ENCODE measurements at regions not wholly inside any gene's neighbourhood (a gene's known extent, or its start where the extent isn't known, plus 50 kb on each side); places are given as distances from the start of the nearest gene placed in this dataset.

- dilution Hi-C loops (cut with HindIII; ENCODE audit: low sequenced_read_pairs, unreplicated experiment): no loop called here
- Histone ChIP-seq H2BK20ac (ENCODE audit: low read depth, low read length) (no peak overlapping the region), H2BK5ac (ENCODE audit: low read depth, low read length, poor library complexity, severe bottlenecking) (no peak overlapping the region), H4K91ac (ENCODE audit: insufficient read depth, low read depth, low read length) (no peak overlapping the region), H4K5ac (ENCODE audit: low read depth, low read length) (no peak overlapping the region), H2BK15ac (ENCODE audit: low read depth, low read length) (no peak overlapping the region), H3K27ac (ENCODE audit: insufficient read depth, low read length) (no peak overlapping the region), H3K14ac (replicated peaks; ENCODE audit: low read depth, low read length) (no peak overlapping the region), H3K79me1 (ENCODE audit: low read depth in 1 of 2, low read length in 2 of 2) (no peaks in the 10 kb centered on the region), H3K18ac (ENCODE audit: low read depth, low read length) (no peak overlapping the region), H2BK120ac (ENCODE audit: low read depth, low read length) (no peak overlapping the region), H3K36me3 (ENCODE audit: control insufficient read depth, insufficient read depth, low read length) (no peaks in the 10 kb centered on the region), H3K4me2 (ENCODE audit: low read depth, low read length) (no peak overlapping the region), H2AFZ (replicated peaks; ENCODE audit: low read length, poor library complexity) (no peak overlapping the region), H3K27me3 (ENCODE audit: control insufficient read depth, insufficient read depth, low read length) (no peaks in the 10 kb centered on the region), H3K56ac (ENCODE audit: extremely low read depth, insufficient read depth, low read length) (no peak overlapping the region), H3K23ac (ENCODE audit: low read depth, low read length) (no peak overlapping the region), H2AK9ac (replicated peaks; ENCODE audit: low read depth, low read length, poor library complexity) (no peak overlapping the region), H3K4ac (ENCODE audit: low read depth, low read length) (no peak overlapping the region), H4K8ac (ENCODE audit: low read depth in 2 of 2, low read length in 2 of 2) (no peak overlapping the region), H3K9me1 (ENCODE audit: insufficient read depth, low read length) (no peaks in the 10 kb centered on the region), H3K4me3 (ENCODE audit: insufficient read depth, low read depth, low read length) (no peak overlapping the region), H3K4me1 (ENCODE audit: control insufficient read depth, insufficient read depth, low read length) (no peaks in the 10 kb centered on the region), H4K20me1 (ENCODE audit: insufficient read depth, low read length) (no peaks in the 10 kb centered on the region), H3K9ac (ENCODE audit: low read depth, low read length) (no peak overlapping the region), H3K9me3 (ENCODE audit: control insufficient read depth, insufficient read depth, low read length) (peaks cover 4% of the 10 kb centered on the region), H2AK5ac (ENCODE audit: low read depth, low read length) (no peak overlapping the region)
- DNase-seq (no peak), ATAC-seq (ENCODE audit: low read depth) (no peak)
- in situ Hi-C loops (cut with MboI; ENCODE audit: low sequenced_read_pairs): no loop called here
- ChIA-PET CTCF (no interaction called here), POLR2A (ENCODE audit: unreplicated experiment) (no interaction called here)
- TF ChIP-seq USF2 (IDR thresholded peaks at IDR 0.05; ENCODE audit: low read depth, low read length) (no peak), CEBPB (IDR thresholded peaks at IDR 0.05; ENCODE audit: low read depth, low read length) (no peak), BHLHE40 (IDR thresholded peaks at IDR 0.05; ENCODE audit: low read depth, low read length) (no peak), ELK1 (IDR thresholded peaks at IDR 0.05; ENCODE audit: borderline replicate concordance, low read depth, low read length) (no peak), RCOR1 (IDR thresholded peaks at IDR 0.05; ENCODE audit: insufficient replicate concordance, low read length) (no peak), SMC3 (IDR thresholded peaks at IDR 0.05; ENCODE audit: low read depth, low read length) (no peak), CHD1 (IDR thresholded peaks at IDR 0.05; ENCODE audit: low read depth, low read length) (no peak), POLR2A (IDR thresholded peaks at IDR 0.05; ENCODE audit: low read depth, low read length) (no peak), RAD21 (IDR thresholded peaks at IDR 0.05; ENCODE audit: low read length) (no peak), MAFK (IDR thresholded peaks at IDR 0.05; ENCODE audit: low read depth, low read length) (no peak), RFX5 (IDR thresholded peaks at IDR 0.05; ENCODE audit: low read depth, low read length) (no peak), NFE2L2 (IDR thresholded peaks at IDR 0.05; ENCODE audit: low read depth, low read length) (no peak), MAZ (IDR thresholded peaks at IDR 0.05; ENCODE audit: borderline replicate concordance, low read depth, low read length) (no peak), MXI1 (IDR thresholded peaks at IDR 0.05; ENCODE audit: borderline replicate concordance, low read depth, low read length) (no peak), CTCF (conservative IDR thresholded peaks at IDR 0.05; ENCODE audit: low read depth, low read length) (no peak), FOS (IDR thresholded peaks at IDR 0.05; ENCODE audit: low read depth, low read length) (no peak)
- BruUV-seq (replicated peaks): no TSS peak
- WGBS, 2 experiments (ENCODE audit: extremely low coverage in 2 of 2, insufficient read length in 1 of 2): no CpG with 5 or more reads among the region's 2 CpGs
- intact Hi-C loops (cut with micrococcal nuclease): no loop called here
Observed at GRCh38 chr18:27528925-27529521, 343.9 kb upstream of the CHST9 start.
